ENCODE measurements at regions not wholly inside any gene's neighbourhood (a gene's known extent, or its start where the extent isn't known, plus 50 kb on each side); places are given as distances from the start of the nearest gene placed in this dataset.

DNA sequence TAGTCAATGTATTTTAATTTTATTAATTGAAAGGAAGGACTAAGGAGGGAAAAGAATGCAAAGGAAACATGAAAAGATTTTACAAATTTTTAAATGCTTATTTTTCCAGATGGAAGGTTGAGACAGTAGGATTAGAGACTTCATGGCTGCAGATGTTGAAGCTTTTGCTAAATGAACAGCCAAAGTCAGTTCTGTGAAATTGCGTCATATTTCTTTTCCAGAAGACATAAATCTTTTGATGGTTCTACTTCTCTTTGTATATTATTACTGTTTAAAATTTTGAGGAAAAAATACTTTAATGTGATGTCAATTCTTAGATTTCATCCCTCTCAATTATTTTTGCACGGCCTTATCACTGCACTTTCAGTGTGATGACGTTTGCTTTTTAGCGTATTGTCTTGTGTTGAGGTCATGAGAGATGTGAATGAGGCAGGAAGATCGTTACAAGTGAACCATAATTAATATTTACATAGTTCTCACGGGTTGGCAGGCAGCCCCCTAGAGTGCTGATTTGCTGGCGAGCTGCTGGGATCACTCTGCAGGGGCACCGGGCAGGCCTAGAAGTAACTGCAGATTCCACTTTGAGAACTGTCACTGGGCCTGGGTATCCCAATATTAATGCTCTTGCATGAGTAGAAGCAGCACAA, 158.1 kb downstream of the TBXT start:
- DNase-seq (ENCODE audit: low read depth): no peak

GRCh38 chr6:166008441-166009369, 158.9 kb downstream of the TBXT start:
- DNase-seq (ENCODE audit: low read depth): no peak

- no peak for DNase-seq (ENCODE audit: low read depth)
Measured at GRCh38 chr6:166007349-166008263, 160.0 kb downstream of the TBXT start.

DNA sequence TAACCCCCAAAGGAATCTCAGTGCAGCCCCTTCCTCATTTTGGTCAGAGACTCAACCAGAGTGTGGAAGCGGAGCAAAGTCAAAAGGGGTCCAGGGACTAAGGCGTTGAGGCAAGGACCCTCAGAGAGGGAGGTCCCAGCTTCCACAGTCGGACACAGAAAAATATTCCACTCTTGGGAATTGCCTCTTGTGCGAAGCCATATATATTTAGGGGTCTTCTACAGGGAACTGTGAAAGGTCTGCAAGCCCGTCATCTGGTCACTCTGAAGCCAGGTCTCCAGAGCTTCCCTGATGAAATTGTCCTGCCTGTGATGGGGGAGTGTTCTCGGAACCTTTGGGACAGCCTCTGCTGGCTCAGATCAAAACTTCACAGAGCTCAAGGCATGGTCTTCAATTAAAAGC, 160.8 kb downstream of the TBXT start:
- no peak for DNase-seq (ENCODE audit: low read depth)

- no peak for DNase-seq (ENCODE audit: low read depth)
Measured at GRCh38 chr6:166005944-166006899, 161.4 kb downstream of the TBXT start.

DNA sequence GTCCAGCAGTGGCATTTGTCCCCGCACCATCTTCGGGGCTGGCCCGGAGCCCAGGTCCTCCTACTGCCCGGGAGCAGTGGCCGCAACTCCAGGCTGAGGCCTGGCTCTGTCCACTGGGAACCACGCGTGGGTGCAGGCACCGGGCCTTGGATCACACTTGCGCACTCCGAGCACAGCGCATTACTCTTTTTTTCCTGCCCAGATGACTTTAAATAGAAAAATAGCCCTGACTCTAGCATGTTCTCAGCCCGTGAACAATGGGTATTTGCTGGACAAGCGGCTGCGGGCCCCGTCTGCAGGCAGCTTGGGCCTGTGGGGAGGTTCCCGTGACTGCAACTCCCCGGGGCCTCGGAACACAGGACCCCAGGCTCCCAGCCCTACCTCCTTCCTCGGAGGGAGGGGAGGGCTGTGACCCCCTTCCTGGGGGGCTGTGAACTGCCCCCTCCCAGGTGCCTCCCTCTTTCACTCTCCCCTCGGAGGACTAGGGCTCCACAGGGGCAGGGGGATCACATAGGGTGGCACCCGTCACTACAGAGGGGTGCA, 162.2 kb downstream of the TBXT start:
- DNase-seq (ENCODE audit: low read depth): no peak

DNA sequence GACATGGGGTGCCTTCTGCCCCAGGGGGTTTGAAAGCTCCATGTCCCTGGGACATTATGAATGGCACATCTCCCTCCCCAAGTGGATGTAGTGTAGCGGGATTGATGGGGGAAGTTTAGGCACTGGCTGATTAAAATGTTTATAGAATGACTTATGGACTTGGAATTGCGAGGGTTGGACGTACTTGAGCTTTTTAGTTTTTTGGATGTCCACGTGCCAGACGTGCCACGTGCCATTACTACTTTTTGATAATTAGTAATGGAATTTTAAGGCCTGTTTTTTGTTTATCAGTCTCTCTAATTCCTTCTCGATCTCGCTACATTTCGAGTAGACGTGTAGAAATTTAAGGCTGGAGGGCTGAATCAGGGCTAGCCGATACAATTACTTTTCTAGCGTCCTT, 162.8 kb downstream of the TBXT start:
- no peak for DNase-seq (ENCODE audit: low read depth)

DNA sequence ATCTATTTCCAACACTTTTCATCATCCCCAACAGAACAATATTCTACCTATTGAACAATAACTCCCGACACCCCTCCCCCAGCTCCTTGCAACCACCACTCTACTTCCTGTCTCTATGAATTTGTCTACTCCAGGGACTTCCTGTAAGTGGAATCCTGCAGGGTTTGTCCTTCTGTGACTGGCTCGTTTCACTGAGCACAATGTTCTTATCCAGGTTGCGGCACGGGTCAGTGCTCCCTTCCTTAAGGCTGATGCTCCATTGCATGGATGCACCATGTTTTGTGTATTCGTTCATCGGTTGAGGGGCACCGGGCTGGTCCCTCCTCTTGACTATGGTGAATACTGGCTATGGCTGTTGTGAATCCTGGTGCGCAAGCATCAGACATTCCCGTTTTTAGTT, 163.2 kb downstream of the TBXT start:
- DNase-seq (ENCODE audit: low read depth): no peak

DNA sequence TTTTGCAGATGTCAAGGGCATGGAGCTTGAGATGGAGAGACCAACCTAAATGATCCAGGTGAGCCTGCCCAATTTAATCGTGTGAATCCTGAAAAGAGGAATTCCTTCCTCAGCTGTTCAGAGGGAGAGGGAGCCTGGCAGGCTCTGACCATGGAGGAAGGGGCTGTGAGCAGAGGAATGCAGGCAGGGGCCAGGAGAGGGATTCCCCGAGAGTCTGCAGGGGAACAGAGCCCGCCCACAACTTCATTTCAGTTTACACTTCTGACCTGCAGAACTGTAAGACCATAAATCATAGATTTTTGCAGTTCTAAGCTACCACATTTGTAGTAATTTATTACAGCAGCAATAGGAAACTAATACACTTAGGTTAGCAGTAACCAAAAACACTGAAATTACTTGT, 164.1 kb downstream of the TBXT start:
- DNase-seq (ENCODE audit: low read depth): no peak

- DNase-seq (ENCODE audit: low read depth): no peak
Measured at GRCh38 chr6:166001359-166001758, 166.3 kb downstream of the TBXT start.

GRCh38 chr6:165999279-165999678, 168.4 kb downstream of the TBXT start:
- no peak for DNase-seq (ENCODE audit: low read depth)

DNA sequence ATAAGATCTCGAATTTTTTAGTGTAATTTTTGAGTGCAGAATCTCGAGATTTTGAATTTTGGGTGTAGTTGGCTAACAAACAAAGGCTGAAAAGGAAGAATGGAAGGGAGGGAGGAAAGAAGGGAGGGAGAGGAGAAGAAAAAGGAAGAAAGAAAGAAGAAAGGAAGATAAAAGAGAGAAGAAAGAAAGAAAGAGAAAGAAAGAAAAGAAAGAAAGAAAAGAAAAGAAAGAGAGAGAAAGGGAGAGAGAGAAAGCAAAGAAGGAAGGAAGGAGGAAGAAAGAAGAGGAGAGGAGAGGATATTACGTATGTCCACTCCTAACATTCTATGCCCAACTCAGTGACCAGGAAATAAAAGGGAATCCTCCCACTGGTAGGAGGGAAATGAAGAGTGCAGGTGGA, 169.6 kb downstream of the TBXT start:
- no peak for DNase-seq (ENCODE audit: low read depth)

- no peak for DNase-seq (ENCODE audit: low read depth)
Measured at GRCh38 chr6:165991341-165991740, 176.3 kb downstream of the TBXT start.

- no peak for DNase-seq (ENCODE audit: low read depth)
Measured at GRCh38 chr6:165990216-165990615, 177.4 kb downstream of the TBXT start.

DNA sequence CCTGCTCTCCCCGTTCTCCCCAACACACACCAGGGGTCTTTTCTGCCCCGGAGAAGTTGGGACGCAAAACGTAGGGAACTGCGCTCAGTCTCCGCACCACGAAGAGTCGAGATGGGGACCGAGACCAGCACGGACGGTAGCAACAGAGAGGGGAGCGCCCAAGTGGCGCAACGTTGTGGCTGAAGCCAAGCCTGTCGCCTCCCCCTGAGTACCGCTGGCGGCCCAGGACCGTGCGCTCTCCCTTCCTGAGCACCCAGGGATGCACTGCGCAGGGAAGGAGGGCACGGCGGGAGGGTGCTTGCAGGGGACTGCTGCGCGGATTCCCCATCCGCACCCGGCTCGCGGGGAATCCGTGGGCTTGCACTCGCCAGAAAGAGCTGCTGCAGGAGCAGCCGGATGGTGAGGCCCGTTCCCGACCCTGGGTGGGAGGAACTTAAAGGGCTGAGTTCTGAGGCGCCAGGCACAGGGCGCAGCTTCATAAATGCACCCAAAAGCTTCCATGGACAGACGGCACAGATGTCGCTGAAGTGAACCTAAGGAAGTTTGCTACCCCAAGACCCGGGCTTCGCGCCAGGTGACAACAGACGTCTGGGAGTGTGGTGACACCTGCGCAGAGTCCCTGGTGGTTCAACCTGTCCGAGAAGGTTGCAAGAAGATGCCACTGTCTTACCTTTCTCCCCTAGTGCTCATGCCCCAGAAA, 178.7 kb downstream of the TBXT start:
- DNase-seq (ENCODE audit: low read depth): no peak

GRCh38 chr6:165988302-165988756, 179.3 kb downstream of the TBXT start:
- DNase-seq (ENCODE audit: low read depth): no peak

DNA sequence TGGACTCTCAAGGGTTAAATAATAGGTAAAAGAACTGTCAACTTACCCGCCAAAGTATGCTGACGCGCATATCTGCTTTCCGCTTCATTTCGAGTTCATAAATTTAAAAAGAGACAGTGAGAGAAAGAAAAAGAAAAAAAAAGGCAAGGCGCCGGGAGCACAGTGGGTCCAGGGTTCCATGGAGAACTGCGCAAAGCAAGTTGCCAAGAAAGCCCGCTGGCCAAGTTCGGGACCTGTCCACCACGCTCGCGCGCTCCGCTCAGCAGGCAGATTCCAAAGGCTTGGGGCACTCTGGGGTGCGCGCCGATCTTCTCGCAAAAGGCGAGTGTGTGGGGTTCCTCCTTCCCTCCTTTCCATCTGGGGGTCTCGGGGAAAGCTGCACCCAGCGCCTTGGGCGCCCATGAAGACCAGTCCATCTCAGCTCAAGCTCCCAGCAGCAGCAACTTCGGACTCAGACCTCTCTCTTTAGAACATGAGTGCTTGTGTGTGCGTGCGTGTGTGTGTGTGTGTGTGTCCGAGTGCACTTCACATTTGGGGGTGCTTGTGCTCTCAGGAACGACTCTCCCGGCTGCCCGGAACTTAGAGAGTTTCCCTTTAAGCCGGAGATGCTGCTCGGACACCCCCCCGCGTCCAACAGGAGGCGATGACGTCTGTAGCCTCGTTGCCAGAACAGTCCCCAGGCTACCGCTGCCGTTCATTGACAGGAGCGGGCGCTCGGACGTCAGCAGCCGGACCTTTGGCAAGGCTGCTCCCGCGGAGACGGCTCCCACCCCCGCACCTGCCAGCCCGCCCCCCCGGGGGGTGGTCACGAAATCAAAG, 180.0 kb downstream of the TBXT start:
- no peak for DNase-seq (ENCODE audit: low read depth)

DNA sequence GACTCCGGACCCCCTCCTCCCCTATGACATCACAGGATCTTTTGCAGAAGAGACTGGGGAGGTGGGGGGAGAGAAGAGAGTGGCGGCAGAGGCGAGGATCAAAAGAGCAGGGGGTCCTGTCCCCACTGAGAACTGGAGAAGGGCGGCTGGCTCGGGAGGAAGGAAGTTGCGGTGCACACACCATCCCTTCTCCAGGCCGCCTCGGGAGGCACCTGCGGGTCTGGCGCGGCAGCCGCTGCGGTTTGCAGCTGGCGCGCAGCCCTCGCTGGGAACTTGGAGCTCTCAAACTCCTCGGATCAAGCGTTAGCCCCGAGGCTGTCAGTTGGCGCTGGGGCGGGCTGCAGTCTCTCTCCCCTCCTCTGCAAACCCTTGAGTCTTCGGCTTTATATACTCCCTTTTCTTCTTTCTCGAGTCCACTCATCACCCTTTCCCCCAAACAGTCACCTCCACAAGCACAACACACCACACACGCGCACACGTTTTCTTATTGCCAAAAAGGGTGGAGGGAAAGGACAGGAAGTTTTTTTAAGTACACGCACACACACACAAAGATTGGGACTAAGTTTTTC, 180.7 kb downstream of the TBXT start:
- no peak for DNase-seq (ENCODE audit: low read depth)

DNA sequence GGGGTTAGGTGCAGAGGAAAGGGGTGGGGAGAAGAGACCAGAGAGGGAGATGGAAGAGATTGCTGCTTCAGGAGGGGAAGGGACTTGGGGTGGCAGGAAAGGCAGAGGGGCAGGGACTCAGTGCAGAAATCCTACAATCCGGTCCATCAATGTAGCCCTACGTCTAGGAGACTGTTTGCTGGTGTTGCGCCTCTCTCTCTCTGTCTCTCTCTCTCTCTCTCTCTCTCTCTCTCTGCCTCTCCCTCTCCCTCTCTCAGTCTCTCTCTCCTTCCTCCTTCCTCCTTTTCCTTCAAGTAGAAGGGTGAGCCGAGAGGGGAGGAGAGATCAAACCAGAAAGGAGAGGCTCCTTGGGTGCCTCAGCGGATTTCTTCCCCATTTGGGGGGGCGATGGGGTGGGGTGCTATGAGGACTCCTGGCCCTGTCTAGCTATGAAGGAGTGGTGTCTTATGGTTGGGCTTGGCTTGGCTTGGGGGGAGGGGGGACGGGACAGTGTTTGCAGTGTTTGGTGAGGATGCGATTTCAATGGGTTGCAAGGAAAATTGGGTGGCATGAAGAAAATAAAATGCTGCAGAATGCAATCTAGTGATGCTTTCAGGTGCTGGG, 181.2 kb downstream of the TBXT start:
- DNase-seq (ENCODE audit: low read depth): no peak
